ENCODE measurements at regions not wholly inside any gene's neighbourhood (a gene's known extent, or its start where the extent isn't known, plus 50 kb on each side); places are given as distances from the start of the nearest gene placed in this dataset.
"Not testable (repeated sequence)": the region's sequence is repeated elsewhere in the genome, so short reads cannot be mapped to it uniquely, and the experiment has no call there.

GRCh38 chr9:30536494-30536893, 1847.9 kb upstream of the ACO1 start:
- Histone ChIP-seq H4K91ac (ENCODE audit: insufficient read depth, low read depth, low read length) (no peak overlapping the region), H3K56ac (ENCODE audit: extremely low read depth, insufficient read depth, low read length) (no peak overlapping the region), H3K9me3 (ENCODE audit: control insufficient read depth, insufficient read depth, low read length) (peaks cover 3% of the 10 kb centered on the region; the same call in 1 of the 2 replicates), H2BK20ac (ENCODE audit: low read depth, low read length) (no peak overlapping the region), H2BK15ac (ENCODE audit: low read depth, low read length) (no peak overlapping the region), H2AK9ac (replicated peaks; ENCODE audit: low read depth, low read length, poor library complexity) (no peak overlapping the region), H3K36me3 (ENCODE audit: control insufficient read depth, insufficient read depth, low read length) (no peaks in the 10 kb centered on the region), H3K4me3 (ENCODE audit: insufficient read depth, low read depth, low read length) (no peak overlapping the region), H3K23ac (ENCODE audit: low read depth, low read length) (no peak overlapping the region), H3K9me1 (ENCODE audit: insufficient read depth, low read length) (no peaks in the 10 kb centered on the region), H4K8ac (ENCODE audit: low read depth in 2 of 2, low read length in 2 of 2) (no peak overlapping the region), H4K20me1 (ENCODE audit: insufficient read depth, low read length) (no peaks in the 10 kb centered on the region), H2BK5ac (ENCODE audit: low read depth, low read length, poor library complexity, severe bottlenecking) (no peak overlapping the region), H3K27me3 (ENCODE audit: control insufficient read depth, insufficient read depth, low read length) (no peaks in the 10 kb centered on the region), H3K4ac (ENCODE audit: low read depth, low read length) (no peak overlapping the region), H3K4me2 (ENCODE audit: low read depth, low read length) (no peak overlapping the region), H3K14ac (replicated peaks; ENCODE audit: low read depth, low read length) (no peak overlapping the region), H2BK120ac (ENCODE audit: low read depth, low read length) (no peak overlapping the region), H3K27ac (ENCODE audit: insufficient read depth, low read length) (no peak overlapping the region), H3K18ac (ENCODE audit: low read depth, low read length) (no peak overlapping the region), H2AK5ac (ENCODE audit: low read depth, low read length) (no peak overlapping the region), H3K9ac (ENCODE audit: low read depth, low read length) (no peak overlapping the region), H4K5ac (ENCODE audit: low read depth, low read length) (no peak overlapping the region), H2AFZ (replicated peaks; ENCODE audit: low read length, poor library complexity) (no peak overlapping the region), H3K4me1 (ENCODE audit: control insufficient read depth, insufficient read depth, low read length) (no peaks in the 10 kb centered on the region), H3K79me1 (ENCODE audit: low read depth in 1 of 2, low read length in 2 of 2) (no peaks in the 10 kb centered on the region)
- DNase-seq (no peak), ATAC-seq (ENCODE audit: low read depth) (no peak)
- WGBS, 2 experiments (ENCODE audit: extremely low coverage in 2 of 2, insufficient read length in 1 of 2), result no CpG with 5 or more reads among the region's 3 CpGs
- POLR2A ChIA-PET (ENCODE audit: unreplicated experiment), result no interaction called here
- intact Hi-C loops (cut with micrococcal nuclease), result no loop called here
- dilution Hi-C loops (cut with HindIII; ENCODE audit: low sequenced_read_pairs, unreplicated experiment), result no loop called here
- no TSS peak for BruUV-seq (replicated peaks)
- no peak for TF ChIP-seq FOS (IDR thresholded peaks at IDR 0.05; ENCODE audit: low read depth, low read length)
- TF ChIP-seq CEBPB (IDR thresholded peaks at IDR 0.05; ENCODE audit: low read depth, low read length), result no peak
- TF ChIP-seq RAD21 (IDR thresholded peaks at IDR 0.05; ENCODE audit: low read length), result no peak
- no peak for TF ChIP-seq MXI1 (IDR thresholded peaks at IDR 0.05; ENCODE audit: borderline replicate concordance, low read depth, low read length)
- TF ChIP-seq NFE2L2 (IDR thresholded peaks at IDR 0.05; ENCODE audit: low read depth, low read length), result no peak
- no peak for TF ChIP-seq SMC3 (IDR thresholded peaks at IDR 0.05; ENCODE audit: low read depth, low read length)
- no peak for TF ChIP-seq CTCF (conservative IDR thresholded peaks at IDR 0.05; ENCODE audit: low read depth, low read length)
- TF ChIP-seq BHLHE40 (IDR thresholded peaks at IDR 0.05; ENCODE audit: low read depth, low read length), result no peak
- no peak for TF ChIP-seq RCOR1 (IDR thresholded peaks at IDR 0.05; ENCODE audit: insufficient replicate concordance, low read length)
- CTCF ChIA-PET, result no interaction called here
- in situ Hi-C loops (cut with MboI; ENCODE audit: low sequenced_read_pairs), result no loop called here

DNA sequence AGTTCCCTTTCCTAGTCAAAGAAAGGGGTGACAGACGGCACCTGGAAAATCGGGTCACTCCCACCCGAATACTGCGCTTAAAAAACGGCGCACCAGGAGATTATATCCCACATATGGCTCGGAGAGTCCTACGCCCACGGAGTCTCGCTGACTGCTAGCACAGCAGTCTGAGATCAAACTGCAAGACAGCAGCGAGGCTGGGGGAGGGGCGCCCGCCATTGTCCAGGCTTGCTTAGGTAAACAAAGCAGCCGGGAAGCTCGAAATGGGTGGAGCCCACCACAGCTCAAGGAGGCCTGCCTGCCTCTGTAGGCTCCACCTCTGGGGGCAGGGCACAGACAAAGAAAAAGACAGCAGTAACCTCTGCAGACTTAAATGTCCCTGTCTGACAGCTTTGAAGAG, 1844.7 kb upstream of the ACO1 start:
- H3K4ac ChIP-seq (ENCODE audit: low read depth, low read length); ATAC-seq (ENCODE audit: low read depth); POLR2A ChIA-PET (ENCODE audit: unreplicated experiment); H3K23ac ChIP-seq (ENCODE audit: low read depth, low read length); in situ Hi-C loops (cut with MboI; ENCODE audit: low sequenced_read_pairs); H3K9me1 ChIP-seq (ENCODE audit: insufficient read depth, low read length); H4K8ac ChIP-seq (ENCODE audit: low read depth in 2 of 2, low read length in 2 of 2); H4K20me1 ChIP-seq (ENCODE audit: insufficient read depth, low read length); H3K18ac ChIP-seq (ENCODE audit: low read depth, low read length); H3K9ac ChIP-seq (ENCODE audit: low read depth, low read length); CTCF ChIA-PET; H3K4me1 ChIP-seq (ENCODE audit: control insufficient read depth, insufficient read depth, low read length); H2BK5ac ChIP-seq (ENCODE audit: low read depth, low read length, poor library complexity, severe bottlenecking); H3K36me3 ChIP-seq (ENCODE audit: control insufficient read depth, insufficient read depth, low read length); H4K5ac ChIP-seq (ENCODE audit: low read depth, low read length); H3K27ac ChIP-seq (ENCODE audit: insufficient read depth, low read length); H2AK9ac ChIP-seq (replicated peaks; ENCODE audit: low read depth, low read length, poor library complexity); H3K4me3 ChIP-seq (ENCODE audit: insufficient read depth, low read depth, low read length); DNase-seq; H4K91ac ChIP-seq (ENCODE audit: insufficient read depth, low read depth, low read length); H2BK20ac ChIP-seq (ENCODE audit: low read depth, low read length); H2AK5ac ChIP-seq (ENCODE audit: low read depth, low read length); H3K4me2 ChIP-seq (ENCODE audit: low read depth, low read length); dilution Hi-C loops (cut with HindIII; ENCODE audit: low sequenced_read_pairs, unreplicated experiment); H2BK15ac ChIP-seq (ENCODE audit: low read depth, low read length); intact Hi-C loops (cut with micrococcal nuclease); H3K56ac ChIP-seq (ENCODE audit: extremely low read depth, insufficient read depth, low read length); H2BK120ac ChIP-seq (ENCODE audit: low read depth, low read length); H3K79me1 ChIP-seq (ENCODE audit: low read depth in 1 of 2, low read length in 2 of 2); H2AFZ ChIP-seq (replicated peaks; ENCODE audit: low read length, poor library complexity); H3K27me3 ChIP-seq (ENCODE audit: control insufficient read depth, insufficient read depth, low read length); H3K9me3 ChIP-seq (ENCODE audit: control insufficient read depth, insufficient read depth, low read length); H3K14ac ChIP-seq (replicated peaks; ENCODE audit: low read depth, low read length); BruUV-seq (replicated peaks): not testable (repeated sequence)
- no CpG with 5 or more reads among the region's 15 CpGs for WGBS, 2 experiments (ENCODE audit: extremely low coverage in 2 of 2, insufficient read length in 1 of 2)
